ENCODE measurements at regions not wholly inside any gene's neighbourhood (a gene's known extent, or its start where the extent isn't known, plus 50 kb on each side); places are given as distances from the start of the nearest gene placed in this dataset.

GRCh38 chr1:88394958-88395357 lies 289.1 kb upstream of the PKN2 start:
- TF ChIP-seq ZNF8 (CRISPR knock-in tag; IDR thresholded peaks at IDR 0.05) (no peak), ZFP3 (CRISPR knock-in tag; IDR thresholded peaks at IDR 0.05) (no peak), SNAI2 (CRISPR knock-in tag; IDR thresholded peaks at IDR 0.05) (no peak), ESRRG (CRISPR knock-in tag; IDR thresholded peaks at IDR 0.05) (no peak), ARNTL (CRISPR knock-in tag; IDR thresholded peaks at IDR 0.05; ENCODE audit: borderline replicate concordance, low read depth) (no peak), PATZ1 (CRISPR knock-in tag; IDR thresholded peaks at IDR 0.05; ENCODE audit: borderline replicate concordance) (no peak), GLIS3 (CRISPR knock-in tag; IDR thresholded peaks at IDR 0.05) (no peak), OSR1 (CRISPR knock-in tag; IDR thresholded peaks at IDR 0.05) (no peak), TCF4 (CRISPR knock-in tag; IDR thresholded peaks at IDR 0.05; ENCODE audit: borderline replicate concordance) (no peak), RARB (CRISPR knock-in tag; IDR thresholded peaks at IDR 0.05) (no peak), ISL1 (CRISPR knock-in tag; IDR thresholded peaks at IDR 0.05) (no peak), PPARA (CRISPR knock-in tag; IDR thresholded peaks at IDR 0.05; ENCODE audit: borderline replicate concordance) (no peak), CSDC2 (CRISPR knock-in tag; IDR thresholded peaks at IDR 0.05) (no peak), CREB5 (CRISPR knock-in tag; IDR thresholded peaks at IDR 0.05; ENCODE audit: low read depth) (no peak)
